NCI-H1436 (cell line): ENCODE measurements at regions not wholly inside any gene's neighbourhood (a gene's known extent, or its start where the extent isn't known, plus 50 kb on each side); places are given as distances from the start of the nearest gene placed in this dataset.

Experiments
- DNase-seq: peaks from one replicate; lab custom pipeline; 2025; lab: John Stamatoyannopoulos, UW

DNA sequence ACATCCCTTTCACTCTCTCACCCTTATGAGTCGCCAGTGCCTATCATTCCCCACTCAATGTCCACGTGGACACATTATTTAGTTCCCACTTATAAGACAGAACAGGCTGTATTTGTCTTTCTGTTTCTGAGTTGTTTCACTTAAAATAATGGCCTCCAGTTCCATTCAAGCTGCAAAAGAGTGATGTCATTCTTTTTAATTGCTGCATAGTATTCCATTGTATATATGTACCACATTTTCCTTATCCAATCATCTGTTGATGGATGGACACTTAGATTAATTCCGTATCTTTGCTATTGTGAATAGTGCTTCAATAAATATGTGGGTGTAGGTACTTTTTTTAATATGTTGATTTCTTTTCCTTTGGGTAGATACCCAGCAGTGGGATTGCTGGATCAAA is 79.1 kb downstream of the ZNF365 start:
- no peak for DNase-seq

GRCh38 chr10:62454687-62455397 is 80.7 kb downstream of the ZNF365 start:
- no peak for DNase-seq

- no peak for DNase-seq
Measured at GRCh38 chr10:62456611-62457101, 82.5 kb downstream of the ZNF365 start.

GRCh38 chr10:62457196-62457595 is 83.0 kb downstream of the ZNF365 start:
- DNase-seq, result no peak

- no peak for DNase-seq
Measured at GRCh38 chr10:62457598-62457997, 83.4 kb downstream of the ZNF365 start.

GRCh38 chr10:62459072-62459471 is 84.9 kb downstream of the ZNF365 start:
- DNase-seq, result no peak

DNA sequence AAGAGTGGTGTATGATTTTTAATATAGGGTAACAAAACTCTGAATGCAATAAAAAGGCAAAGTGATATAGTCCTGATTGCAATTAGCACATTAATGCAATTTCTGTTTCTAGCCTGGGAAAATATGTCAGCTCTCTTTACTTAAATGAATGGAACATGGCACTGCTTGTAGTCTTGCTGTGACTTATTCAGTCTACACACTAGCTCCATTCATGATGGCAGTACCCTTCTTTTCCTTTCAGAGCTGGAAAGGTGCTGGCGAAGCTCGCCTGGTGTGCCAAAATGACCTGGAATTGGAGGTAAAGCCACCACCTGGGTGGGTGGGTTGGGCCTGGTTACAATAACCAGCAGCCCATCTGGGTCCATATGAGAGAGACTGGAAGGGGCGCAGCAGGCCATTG is 85.3 kb downstream of the ZNF365 start:
- DNase-seq, result no peak

DNA sequence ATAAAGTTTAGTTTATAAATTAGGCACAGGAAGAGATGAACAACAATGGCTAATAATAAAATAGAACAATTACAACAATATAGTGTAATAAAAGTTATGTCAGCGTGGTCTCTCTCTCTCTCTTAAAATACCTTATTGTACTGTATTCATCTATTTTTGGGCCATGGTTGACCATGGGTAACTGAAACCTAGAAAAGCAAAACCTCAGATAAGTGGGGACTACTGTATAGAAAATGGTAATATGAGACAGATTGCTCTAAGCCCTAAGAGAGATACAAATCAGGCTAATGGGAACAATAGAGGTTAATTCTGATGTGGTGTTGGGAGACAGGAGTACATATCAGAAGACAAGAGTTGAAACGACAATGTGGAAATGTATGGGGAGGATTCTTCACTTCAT is 86.2 kb downstream of the ZNF365 start:
- no peak for DNase-seq

DNA sequence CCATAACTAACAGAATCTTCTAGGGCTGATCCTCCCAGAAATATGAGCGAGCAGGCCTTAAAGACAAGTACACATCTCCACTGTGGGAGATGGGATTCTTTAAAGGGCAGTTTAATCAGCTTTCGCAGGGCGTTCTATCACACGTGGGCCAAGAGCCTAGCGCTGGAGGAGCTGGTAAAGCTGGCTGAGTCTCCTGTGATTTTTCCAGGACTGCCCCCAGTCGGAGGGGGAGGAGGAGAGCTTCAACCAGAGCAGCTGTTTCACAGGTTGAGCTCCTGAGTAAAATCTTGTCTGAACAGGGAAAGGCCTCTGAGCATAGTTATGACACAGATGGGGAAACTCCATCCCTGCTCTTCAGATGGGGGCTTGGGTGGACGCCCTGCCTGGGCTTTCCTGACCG is 87.0 kb downstream of the ZNF365 start:
- no peak for DNase-seq

DNA sequence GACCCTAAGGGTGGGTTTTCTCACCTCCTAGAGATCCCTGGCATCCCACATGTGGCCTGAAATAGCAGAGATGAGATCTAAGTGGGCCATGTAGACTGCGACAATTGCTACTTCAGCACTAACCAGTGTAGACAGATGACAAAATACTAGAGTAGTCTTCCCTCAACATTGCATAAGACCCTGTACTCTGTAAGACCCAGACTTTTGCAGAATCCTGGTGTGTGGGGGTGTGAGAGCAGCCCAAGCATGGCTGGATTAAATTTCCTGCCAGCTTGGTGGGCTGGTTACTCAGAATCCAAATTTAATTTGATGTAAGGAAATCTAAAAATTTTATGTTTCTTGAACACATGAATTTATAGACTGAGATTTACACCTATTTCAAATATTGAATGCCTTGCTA is 88.3 kb downstream of the ZNF365 start:
- no peak for DNase-seq

GRCh38 chr10:62463364-62463763 is 89.2 kb downstream of the ZNF365 start:
- DNase-seq, result no peak

DNA sequence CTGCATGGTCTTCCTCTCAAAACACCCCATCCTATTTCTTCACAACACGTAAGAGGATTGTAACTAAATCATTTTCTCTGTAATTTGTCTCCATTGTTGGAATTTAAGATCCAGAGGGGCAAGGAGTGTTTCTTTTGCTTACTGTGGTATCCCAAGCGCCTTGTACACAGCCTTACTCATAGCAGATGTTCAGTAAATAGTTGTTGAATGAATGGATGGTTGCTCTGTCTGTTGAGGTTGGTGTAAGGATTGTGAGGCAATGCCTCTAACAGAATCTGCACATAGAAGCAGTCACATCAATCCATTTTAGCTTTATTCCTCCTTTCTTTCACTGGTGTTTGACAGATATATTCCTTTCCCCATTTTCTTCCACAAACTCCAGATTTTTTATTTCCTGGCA is 90.1 kb downstream of the ZNF365 start:
- DNase-seq, result no peak

DNA sequence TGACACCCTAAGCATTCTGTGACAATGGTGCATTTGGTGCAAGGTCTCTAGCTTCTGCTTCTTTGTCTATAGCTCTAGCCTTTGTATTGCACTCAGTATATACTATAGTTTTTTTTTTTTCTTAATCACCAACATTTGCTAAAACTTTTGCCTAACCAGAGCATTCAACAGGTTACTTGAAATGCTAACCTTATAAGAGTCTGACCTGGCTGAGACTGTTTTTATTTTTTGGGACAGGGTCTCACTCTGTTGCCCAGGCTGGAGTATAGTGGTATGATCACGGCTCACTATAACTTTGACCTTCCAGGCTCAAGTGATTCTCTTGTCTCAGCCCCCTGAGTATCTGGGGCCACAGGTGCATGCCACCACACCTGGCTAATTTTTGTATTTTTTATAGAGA is 92.4 kb downstream of the ZNF365 start:
- DNase-seq, result no peak

- no peak for DNase-seq
Measured at GRCh38 chr10:62467527-62467926, 93.4 kb downstream of the ZNF365 start.

- no peak for DNase-seq
Measured at GRCh38 chr10:62471711-62472110, 97.5 kb downstream of the ZNF365 start.

GRCh38 chr10:62473241-62473640 is 99.1 kb downstream of the ZNF365 start:
- no peak for DNase-seq

DNA sequence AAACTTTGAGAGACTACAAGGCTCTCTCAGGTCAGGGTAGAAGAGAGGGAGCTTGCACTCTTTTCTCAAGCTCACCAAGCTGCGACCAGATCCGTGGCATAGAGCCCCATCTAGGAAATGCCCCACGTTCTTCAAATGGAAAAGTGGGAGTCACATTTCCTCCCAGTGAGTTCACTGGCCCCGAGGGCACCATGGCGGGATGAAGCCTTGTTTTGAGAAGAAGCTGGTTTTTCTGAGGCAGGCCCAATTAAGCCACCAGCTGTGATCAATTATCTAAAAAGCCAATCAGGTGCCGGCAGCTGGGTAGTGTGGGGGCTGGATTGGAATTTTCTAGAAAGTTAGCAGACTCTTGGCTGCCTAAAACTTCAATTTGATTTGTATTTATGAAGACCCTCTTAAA is 101.4 kb downstream of the ZNF365 start:
- DNase-seq, result no peak

DNA sequence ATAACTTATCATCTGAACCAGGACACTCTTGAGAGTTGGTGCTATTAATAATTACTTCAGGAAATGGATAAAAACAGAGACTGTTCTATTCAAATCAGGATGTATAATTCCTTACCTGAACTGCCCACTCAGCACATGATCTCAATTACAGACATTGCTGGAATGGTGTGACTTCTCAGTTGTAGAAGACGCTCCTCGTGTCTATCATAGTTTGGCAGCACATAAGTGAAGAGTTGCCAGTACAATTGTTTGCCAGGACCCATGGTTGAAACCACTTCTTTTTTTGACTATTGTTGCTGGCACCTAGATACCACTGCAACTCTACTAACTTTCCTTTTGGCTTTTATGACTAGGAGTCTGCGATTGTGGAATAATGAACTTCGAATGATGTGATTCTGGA is 105.4 kb downstream of the ZNF365 start:
- DNase-seq, result no peak

DNA sequence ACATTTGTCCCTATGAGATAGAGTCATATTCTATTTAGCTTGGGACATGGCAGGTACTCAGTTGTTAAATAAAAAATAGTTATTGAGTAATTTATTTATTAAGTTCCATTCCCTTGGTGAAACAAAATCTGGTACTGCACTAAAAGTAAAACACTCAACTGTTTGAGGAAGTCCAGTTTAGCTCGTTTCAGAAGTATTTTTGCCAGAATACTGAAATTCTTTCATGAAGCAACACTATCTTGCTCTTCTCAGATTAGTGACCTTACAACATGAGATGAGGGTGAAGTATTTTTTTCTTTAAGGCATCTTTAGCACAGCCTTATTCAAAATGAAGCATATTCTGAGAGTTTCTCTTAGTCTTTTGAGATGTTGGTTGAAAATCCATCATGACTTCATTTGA is 106.0 kb downstream of the ZNF365 start:
- DNase-seq, result no peak

- DNase-seq, result no peak
Measured at GRCh38 chr10:62482581-62482980, 108.4 kb downstream of the ZNF365 start.

GRCh38 chr10:62491597-62491996 is 117.4 kb downstream of the ZNF365 start:
- no peak for DNase-seq

DNA sequence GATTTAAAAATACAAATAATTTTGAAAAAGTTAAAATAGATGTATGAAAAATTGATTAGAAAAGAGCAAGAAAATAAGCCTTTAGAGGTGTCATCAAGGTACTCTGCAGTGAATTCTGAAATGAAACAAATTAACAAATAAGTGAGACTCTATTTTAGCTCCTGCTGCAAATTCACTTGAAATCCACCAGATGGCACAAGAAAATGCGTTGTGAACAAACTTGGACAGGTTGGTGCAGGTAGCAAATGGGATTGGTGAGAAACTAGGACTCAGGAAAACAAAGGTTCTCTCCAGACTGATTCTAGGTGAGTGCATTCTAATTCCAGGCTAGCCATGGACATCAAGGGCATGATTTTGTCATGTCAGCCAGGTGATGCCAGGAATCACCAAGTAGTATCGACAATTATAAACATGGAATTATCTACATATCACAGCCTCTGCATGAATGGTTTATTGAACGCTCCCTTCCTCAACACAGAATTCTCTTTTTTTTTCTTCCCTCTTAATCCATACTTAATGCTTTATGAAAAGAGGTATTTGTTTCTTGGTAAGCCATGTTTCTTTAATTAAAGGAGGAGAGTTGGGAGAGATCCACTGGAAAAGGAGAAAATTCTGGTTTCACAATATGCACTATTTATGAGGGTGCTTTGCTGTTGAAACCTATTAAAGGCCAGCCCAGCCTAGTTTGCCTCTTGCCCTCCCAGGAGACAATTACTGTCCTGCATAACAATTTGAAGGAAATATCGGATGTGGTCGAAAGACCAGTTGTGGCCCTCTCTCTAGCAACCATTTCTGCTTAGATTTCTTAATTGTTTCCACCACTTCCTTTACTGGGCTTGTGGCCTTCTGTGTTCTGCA is 118.1 kb downstream of the ZNF365 start:
- DNase-seq, result no peak

GRCh38 chr10:62492870-62493180 is 118.7 kb downstream of the ZNF365 start:
- no peak for DNase-seq

DNA sequence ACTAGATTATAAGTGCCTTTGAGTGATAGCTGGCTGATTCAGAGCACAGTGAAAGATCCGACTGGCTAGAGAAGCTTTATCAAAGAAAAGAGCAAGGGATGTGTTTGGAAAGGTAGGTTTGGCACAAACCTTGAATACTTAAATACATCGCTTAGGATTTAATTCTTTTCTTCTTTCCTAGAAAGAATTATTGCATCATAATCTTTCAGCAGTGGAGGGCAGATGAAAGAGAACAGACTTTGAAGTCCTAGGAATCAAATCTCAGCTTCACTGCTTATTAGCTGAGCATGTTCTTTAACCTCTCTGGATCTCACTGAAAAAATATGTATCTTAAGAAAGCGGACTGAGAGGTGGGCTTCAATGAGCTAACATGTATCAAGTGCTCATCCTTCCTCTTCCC is 122.8 kb downstream of the ZNF365 start:
- DNase-seq, result no peak
